GM10248 (cell line): ENCODE measurements at regions not wholly inside any gene's neighbourhood (a gene's known extent, or its start where the extent isn't known, plus 50 kb on each side); places are given as distances from the start of the nearest gene placed in this dataset.
"Not testable (repeated sequence)": the region's sequence is repeated elsewhere in the genome, so short reads cannot be mapped to it uniquely, and the experiment has no call there.

ENCODE experiments used
- CTCF ChIA-PET: fragments of 300-600 bp; sonication (Branson Sonifier 250); formaldehyde crosslinking; extraction: SDS; loops from one replicate; lab custom pipeline; 2021; ENCODE audit warnings: antibody characterized with exemption; lab: Yijun Ruan, JAX
- POLR2A ChIA-PET: fragments of 350-650 bp; sonication (Branson Sonifier 250); formaldehyde crosslinking; extraction: SDS; loops from one replicate; lab custom pipeline; 2020; ENCODE audit warnings: antibody characterized with exemption; lab: Yijun Ruan, JAX
- DNase-seq: peaks from one replicate; pipeline ENCODE4 v3.0.0; 2012; ENCODE audit errors: extremely low spot score
- TF ChIP-seq, protein P1 (sequence below): IDR thresholded peaks from 2 replicates; pipeline ENCODE4 v1.5.1; 2012; ENCODE audit warnings: mild to moderate bottlenecking, low read depth; ENCODE audit errors: extremely low read depth, missing control alignments, control extremely low read depth

DNA sequence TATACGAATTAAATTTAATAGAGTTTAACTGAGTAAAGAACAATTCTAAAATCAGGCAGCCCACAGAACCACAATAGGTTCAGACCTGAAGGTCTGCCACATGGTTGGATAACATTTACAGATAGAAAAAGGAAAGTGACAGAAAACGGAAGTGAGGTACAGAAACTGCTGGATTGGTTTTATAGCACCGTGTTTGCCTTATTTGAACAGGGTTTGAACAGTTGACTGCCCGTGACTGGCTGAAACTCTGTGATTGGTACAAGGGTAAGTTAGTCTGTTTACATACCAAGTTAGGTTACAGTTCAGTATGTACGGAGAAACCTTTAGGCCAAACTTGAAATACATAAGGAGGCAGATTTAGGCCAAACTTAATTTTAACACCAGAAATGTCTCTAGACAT, 64.1 kb upstream of the ATXN3L start:
- no peak for DNase-seq
- TF ChIP-seq, protein P1, sequence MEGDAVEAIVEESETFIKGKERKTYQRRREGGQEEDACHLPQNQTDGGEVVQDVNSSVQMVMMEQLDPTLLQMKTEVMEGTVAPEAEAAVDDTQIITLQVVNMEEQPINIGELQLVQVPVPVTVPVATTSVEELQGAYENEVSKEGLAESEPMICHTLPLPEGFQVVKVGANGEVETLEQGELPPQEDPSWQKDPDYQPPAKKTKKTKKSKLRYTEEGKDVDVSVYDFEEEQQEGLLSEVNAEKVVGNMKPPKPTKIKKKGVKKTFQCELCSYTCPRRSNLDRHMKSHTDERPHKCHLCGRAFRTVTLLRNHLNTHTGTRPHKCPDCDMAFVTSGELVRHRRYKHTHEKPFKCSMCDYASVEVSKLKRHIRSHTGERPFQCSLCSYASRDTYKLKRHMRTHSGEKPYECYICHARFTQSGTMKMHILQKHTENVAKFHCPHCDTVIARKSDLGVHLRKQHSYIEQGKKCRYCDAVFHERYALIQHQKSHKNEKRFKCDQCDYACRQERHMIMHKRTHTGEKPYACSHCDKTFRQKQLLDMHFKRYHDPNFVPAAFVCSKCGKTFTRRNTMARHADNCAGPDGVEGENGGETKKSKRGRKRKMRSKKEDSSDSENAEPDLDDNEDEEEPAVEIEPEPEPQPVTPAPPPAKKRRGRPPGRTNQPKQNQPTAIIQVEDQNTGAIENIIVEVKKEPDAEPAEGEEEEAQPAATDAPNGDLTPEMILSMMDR, result no peak
- CTCF ChIA-PET, result interaction anchor here (1.7 kb wide), 1 partner anchor 13 kb away, joined by 4 read pairs; no protein-coding TSS in a partner anchor
- POLR2A ChIA-PET, result no interaction called here

DNA sequence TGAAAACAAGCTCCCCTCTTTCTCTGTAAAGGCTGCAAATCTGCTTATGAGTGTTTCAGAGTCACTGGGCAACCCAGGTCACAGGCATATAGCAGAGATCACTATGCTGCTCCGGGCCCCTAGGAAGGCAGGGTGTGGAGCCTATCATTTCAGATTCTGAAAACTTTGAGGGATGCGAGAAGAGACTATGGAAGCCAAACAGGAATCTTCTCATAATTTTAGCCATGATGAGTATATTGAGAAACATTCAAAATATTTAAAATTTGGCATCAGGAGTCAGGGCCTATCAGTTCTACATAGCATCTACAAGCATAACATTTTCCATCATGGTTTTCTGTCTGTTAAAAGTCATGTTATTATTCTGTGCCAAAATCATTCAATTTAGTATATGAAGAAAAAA, 61.7 kb upstream of the ATXN3L start:
- ChIA-PET POLR2A (no interaction called here), CTCF (no interaction called here)
- TF ChIP-seq, protein P1, result no peak
- DNase-seq, result no peak

DNA sequence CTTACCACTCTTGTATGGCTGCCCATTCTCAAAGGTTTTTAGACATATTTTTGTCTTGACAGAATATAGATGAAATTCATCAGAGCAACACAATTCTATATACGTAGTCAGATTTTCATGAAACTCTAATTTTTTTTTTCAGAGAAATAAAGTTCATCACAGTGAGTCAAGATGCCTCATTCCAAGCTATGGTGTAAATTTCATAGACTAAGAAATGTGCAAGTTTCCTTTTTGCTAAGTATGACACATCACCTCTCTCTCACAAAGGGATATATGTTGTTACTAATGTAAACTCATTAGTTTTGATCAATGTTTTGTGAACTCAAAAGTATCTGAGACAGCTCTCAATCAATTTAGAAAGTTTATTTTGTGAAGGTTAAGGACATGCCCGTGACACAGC, 60.4 kb upstream of the ATXN3L start:
- CTCF ChIA-PET, result no interaction called here
- DNase-seq, result no peak
- TF ChIP-seq, protein P1, result no peak
- POLR2A ChIA-PET, result no interaction called here

DNA sequence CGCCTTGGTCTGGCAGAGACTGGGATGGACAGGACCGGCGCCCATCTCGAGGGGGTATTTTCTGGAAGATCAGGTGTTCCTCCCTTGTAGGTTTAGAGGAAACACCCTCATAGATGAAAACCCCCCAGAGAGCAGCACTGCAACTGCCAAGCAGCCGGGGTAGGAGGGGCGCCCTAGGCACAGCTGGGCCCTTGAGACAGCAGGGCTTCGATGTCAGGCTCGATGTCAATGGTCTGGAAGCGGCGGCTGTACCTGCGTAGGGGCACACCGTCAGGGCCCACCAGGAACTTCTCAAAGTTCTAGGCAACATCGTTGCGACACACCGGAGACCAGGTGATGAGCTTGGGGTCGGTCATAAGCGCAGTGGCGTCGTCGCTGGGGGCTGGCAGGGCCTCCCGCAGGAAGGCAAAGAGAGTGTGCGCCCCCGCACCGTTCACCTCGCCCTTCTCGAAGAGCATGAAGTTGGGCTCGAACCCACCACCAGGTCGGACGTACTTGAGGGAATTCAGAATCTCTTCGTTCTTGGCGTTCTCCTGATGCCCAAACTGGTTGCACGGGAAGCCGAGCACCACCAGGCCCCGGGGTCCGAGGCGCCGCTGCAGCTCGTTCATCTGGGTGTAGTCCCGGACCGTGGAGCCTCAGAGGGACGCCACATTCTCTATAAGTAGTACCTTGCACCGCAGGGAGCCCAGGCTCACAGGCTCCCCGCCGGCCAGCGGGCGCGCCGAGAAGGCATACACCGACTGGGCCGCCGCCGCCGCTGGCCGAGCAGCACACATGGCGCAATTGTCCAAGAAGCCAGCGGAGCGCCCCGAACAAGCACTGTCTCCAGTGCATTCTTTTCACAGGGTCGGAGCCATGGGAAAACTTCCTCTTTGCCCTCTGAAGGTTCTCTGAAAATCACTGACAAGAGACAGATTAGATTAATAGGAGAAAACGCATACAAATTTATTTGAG, 59.0 kb upstream of the ATXN3L start:
- CTCF ChIA-PET, result interaction anchor here (1.6 kb wide), 1 partner anchor 32 kb away, joined by 3 read pairs; no protein-coding TSS in a partner anchor
- POLR2A ChIA-PET, DNase-seq: not testable (repeated sequence)

DNA sequence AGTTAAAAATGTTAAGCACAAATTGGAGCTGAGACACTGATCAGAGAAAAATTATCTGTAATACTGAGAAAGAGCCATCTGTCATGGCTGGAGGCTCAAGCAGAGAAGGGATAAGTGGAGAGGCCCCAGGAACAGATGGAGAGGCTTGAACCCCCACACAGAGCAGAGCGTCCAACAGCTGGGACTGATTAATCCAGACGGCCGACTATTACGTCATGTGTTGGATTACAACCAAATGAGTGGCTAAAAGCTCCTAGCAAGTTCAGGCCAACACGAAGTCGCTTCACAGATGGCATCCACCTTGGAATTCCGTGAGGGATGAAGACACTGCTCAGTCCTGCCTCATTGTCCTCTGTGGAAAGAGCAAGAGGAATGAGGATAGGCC, 57.7 kb upstream of the ATXN3L start:
- DNase-seq, result no peak
- CTCF ChIA-PET, result interaction anchor here (1.6 kb wide), 1 partner anchor 30 kb away, joined by 3 read pairs; no protein-coding TSS in a partner anchor

DNA sequence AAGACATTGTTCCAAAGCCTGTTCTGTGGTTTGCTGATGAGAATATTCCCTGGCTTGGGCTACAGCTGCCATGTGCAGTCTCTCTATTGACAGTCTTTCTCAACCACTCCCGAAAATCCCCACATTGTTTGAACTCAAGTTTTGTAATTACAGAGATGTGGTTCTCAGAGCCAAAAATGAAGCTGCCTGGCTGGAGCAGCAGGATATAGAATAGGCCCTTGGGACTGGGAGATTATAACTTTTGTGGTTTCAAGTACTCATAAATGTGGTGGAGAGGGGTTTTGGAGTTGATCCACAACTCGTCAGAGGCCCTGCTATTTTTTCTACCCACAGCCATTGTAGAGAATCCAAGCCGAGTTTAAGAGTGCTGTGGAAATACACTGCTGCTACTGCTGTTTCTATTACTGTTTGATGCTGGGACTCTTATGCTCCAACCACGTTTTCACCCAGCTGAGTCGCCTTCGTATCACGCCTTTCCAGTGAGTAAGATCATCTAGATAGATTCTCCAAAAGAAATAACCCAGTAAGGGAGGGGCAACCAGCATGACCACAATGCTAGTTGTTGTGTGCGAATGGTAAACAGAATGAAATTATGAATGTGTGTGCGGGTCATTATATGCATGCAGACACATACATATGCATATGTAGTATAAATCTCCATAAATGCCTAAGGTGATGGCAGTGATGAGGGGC, 57.1 kb upstream of the ATXN3L start:
- TF ChIP-seq, protein P1, result no peak
- no peak for DNase-seq
- POLR2A ChIA-PET, result no interaction called here
- CTCF ChIA-PET, result interaction anchor here (1.6 kb wide), 1 partner anchor 30 kb away, joined by 3 read pairs; no protein-coding TSS in a partner anchor

More for the DNA sequence above, 57.7 kb upstream of the ATXN3L start:
- TF ChIP-seq, protein P1, result no peak
- POLR2A ChIA-PET, result no interaction called here

DNA sequence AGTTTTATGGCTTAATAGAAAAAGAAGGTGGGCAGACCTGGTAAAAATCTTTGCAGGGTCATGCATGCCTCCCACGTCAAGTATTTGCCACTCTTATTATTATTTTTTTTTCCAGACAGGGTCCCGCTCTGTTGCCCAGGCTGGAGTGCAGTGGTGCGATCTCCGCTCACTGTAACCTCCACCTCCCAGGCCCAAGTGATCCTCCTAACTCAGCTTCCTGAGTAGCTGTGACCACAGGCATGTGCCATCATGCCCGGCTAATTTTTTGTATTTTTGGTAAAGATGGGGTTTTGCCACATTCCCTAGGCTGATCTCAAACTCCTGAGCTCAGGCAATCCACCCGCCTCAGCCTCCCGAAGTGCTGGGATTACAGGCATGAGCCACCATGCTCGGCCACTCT, 55.7 kb upstream of the ATXN3L start:
- CTCF ChIA-PET, POLR2A ChIA-PET: not testable (repeated sequence)

More for the DNA sequence above, 55.7 kb upstream of the ATXN3L start:
- DNase-seq, result not testable (repeated sequence)
